ENCODE measurements at regions not wholly inside any gene's neighbourhood (a gene's known extent, or its start where the extent isn't known, plus 50 kb on each side); places are given as distances from the start of the nearest gene placed in this dataset.

DNA sequence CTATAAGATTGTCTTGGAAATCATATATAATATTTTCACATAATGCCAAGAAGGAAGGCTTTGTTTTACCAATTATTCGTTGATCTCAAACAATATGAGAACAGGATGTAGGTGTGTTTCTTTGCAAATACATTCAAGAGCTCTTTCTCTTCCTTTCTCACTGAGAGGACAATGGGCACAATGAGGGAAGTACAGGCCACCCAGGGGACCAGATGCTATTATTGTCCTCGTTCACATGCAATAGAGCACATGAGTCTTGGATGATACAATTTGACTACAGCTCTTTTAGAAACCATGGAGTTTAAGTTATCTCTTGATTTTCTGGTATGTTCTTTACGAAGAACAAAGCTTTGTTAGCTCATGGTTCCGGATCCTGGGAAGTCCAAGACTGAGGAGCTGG lies 323.7 kb upstream of the KLF6 start:
- DNase-seq (ENCODE audit: low read depth): no peak

GRCh38 chr10:4107285-4107851 lies 322.4 kb upstream of the KLF6 start:
- no peak for DNase-seq (ENCODE audit: low read depth)

GRCh38 chr10:4103603-4104002 lies 318.6 kb upstream of the KLF6 start:
- no peak for DNase-seq (ENCODE audit: low read depth)

DNA sequence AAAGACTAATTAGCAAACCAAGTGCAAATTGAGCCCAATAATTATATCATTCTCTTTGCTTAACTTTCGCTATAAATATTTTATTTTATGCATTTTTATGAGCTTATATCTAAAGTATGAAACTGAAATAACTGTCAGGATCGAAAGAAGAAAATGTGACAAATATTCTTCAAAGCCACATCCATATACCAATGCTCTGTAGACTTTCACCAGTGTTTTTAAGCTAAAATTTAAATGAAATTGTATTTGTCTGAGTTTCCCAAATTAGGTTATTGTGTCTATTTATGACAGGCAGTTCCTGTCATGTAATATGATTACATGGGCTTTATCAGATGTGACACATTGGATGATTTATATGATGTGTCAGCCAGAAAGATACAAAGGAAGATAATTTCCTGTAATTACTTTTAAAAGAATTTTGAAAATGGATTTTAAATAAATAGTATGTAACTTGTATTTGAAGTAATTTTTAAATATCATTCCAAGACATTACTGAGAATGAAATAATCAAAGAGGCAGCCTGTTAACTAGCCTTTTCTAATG lies 317.9 kb upstream of the KLF6 start:
- no peak for DNase-seq (ENCODE audit: low read depth)

DNA sequence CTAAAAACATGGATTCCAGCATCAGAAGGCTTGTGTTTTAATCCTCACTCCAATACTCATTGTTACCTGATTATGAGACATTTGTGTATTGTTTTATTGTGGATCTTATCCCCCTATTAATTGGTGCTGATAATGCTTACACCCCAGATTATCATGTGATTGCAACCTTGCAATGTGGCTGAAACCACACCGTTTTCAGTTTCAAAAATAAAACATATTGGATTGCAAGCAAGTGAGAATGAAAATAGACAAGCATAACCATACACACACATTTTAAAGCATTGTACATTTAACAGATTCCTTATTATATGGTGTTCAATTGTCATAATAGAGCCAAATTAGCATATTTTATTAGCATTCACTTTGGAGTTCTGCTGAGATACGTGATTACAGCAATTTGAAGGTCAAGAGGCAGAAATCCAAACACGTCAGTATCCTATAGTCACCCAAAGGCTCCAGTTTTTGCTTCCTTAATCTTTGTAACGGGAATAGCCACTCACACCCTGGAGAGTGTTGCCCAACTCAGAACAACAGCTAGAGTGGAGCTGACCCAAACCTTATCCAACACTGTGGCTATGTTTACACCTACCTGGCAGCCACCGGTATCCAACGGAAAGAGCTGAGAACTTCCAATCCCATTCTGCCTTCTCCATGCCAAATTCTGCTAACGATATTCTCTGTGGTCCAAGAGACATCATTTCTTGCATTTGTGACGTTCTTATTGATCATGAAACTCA lies 317.1 kb upstream of the KLF6 start:
- no peak for DNase-seq (ENCODE audit: low read depth)

DNA sequence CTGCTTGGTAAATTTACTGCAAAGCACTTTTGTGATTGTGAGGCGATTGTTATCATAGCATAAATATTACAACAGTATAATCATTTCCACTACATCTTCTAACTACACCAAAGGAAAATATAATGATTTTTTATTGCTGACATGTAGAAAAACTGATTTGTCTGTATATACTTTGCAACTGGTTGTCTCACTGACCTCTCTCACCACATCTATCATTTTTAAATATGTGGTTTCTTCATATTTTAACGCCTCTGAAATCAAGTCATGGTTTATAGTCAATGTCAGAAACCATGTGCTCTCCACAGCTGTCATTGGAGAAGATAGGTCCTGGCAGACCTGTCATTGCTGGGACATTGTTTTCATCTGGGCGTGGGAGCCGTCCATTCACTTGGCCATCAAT lies 315.4 kb upstream of the KLF6 start:
- DNase-seq (ENCODE audit: low read depth): no peak

DNA sequence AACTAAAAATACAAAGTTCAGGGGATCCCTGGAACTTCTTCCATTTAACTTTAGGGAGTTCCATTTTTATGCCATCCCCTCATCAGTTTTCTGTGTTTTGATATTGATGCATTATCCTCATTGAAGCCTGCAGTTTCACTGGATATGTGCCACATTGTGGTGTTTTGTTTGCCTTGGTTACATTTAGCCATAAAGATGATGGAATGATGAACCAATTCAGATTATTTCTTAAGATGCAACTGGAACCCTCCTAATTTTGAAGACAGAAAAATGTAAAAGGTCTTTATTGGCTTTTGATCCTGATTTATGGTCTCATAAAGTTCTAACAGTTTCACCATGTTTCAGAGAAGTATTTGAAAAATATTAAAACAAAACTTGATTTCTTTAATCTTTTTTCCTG lies 314.2 kb upstream of the KLF6 start:
- DNase-seq (ENCODE audit: low read depth): no peak

GRCh38 chr10:4095166-4095917 lies 310.3 kb upstream of the KLF6 start:
- no peak for DNase-seq (ENCODE audit: low read depth)

GRCh38 chr10:4094751-4095150 lies 309.7 kb upstream of the KLF6 start:
- DNase-seq (ENCODE audit: low read depth): no peak

DNA sequence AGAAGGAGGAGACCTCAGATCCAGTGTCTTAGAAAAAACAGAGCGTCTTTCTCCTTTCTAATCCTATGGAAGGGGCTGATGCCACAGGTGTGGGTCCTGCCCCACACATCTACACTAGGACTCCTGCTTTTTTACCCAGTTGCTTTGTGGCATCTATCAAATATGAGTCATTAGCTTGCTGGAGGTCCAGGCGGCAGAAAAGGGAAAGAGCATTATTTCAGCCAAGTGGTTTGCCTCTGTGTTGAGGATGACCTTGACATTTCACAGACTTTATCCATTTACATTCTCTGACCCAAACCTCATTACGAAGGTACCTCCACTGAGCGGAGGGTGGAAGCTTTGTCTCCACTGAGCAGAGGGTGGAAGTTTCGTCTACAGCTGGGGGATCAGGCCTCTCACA lies 308.4 kb upstream of the KLF6 start:
- no peak for DNase-seq (ENCODE audit: low read depth)

DNA sequence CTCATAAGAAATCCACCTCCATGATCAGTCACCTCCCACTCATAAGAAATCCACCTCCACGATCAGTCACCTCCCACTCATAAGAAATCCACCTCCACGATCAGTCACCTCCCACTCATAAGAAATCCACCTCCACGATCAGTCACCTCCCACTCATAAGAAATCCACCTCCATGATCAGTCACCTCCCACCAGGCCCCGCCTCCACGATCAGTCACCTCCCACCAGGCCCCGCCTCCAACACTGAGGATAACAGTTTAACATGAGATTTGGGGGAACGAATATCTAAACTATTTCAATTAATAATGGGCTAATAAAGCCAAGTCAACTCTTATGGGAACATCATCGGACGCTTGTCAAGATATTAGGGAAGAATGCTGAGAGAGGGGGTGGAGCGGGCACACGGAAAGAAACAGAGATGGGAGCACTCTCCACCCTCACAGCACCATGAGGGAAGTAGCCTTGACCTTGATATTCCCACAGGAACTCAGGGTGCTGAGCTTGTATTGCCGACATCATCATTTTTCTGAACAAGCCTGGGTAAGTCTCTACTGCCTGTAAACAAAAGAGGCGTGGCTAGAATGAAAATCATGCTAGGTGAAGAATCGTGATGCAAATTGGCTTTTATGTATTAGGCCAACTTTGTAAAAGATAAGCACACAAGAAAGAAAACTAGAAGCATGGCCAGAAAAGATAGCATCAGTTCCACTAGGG lies 303.5 kb upstream of the KLF6 start:
- no peak for DNase-seq (ENCODE audit: low read depth)

DNA sequence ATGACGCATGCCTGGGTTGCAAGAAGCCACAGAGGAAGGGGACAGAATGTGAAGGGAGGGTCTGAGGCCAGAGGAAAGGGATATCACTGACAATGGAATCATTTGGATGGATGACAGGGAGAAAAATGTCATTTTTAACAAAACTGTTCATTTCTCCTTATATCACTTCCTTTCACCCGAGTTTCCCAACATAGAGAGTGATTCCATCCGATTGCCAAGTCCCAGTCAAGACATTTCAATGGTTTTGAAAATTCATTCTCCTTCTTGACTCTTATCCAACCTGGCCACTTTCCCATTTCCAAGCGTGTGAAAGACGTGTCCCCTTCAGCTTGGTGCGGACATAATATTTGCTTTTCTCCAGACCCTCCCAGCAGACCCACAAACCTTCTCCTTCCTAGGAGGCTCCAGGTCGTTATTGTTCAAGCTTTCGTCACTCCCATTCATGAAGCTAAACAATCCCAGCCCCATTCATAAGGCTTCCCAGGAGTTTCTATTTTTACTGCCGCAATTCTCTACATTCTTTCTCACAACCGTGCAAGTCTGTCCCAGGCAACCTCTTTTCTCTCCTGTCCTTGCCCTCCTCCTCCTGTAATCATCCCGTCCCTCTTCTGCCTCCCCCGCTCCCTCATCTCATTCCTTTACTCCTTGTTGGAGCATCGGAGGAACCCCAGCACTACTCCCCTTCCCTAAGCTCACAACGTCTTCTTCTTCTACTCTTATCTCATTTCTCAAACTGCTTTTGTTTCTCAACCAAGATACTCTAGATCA lies 301.3 kb upstream of the KLF6 start:
- no peak for DNase-seq (ENCODE audit: low read depth)

DNA sequence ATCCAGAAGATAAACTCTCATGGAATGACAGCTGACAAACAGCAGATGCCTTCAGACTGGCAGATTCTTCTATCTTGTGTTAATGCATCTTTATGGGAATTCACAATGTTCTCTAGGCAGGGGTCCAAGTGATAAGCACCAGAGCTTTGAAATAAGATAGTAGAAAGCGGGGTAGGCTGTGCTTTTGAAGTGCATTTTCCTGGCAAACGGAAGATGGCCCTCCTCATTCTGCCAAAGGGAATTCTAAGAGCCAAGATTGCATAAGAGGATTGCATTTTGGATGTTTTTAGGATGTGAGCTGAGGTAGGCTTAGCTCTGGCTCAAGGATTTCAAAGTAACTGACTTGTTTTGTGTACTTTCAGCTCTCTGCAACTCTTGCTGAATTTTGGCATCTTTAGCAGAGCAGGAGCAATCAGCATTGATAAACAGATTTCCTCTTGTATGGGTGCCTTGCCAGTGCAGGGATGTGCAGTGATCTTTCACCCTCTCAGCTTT lies 298.5 kb upstream of the KLF6 start:
- DNase-seq (ENCODE audit: low read depth): no peak

GRCh38 chr10:4082861-4083260 lies 297.9 kb upstream of the KLF6 start:
- no peak for DNase-seq (ENCODE audit: low read depth)

GRCh38 chr10:4081685-4082111 lies 296.7 kb upstream of the KLF6 start:
- DNase-seq (ENCODE audit: low read depth): no peak

- DNase-seq (ENCODE audit: low read depth): no peak
These were observed 295.3 kb upstream of the KLF6 start for GRCh38 chr10:4080225-4080805.

GRCh38 chr10:4079803-4080202 lies 294.8 kb upstream of the KLF6 start:
- DNase-seq (ENCODE audit: low read depth): no peak

DNA sequence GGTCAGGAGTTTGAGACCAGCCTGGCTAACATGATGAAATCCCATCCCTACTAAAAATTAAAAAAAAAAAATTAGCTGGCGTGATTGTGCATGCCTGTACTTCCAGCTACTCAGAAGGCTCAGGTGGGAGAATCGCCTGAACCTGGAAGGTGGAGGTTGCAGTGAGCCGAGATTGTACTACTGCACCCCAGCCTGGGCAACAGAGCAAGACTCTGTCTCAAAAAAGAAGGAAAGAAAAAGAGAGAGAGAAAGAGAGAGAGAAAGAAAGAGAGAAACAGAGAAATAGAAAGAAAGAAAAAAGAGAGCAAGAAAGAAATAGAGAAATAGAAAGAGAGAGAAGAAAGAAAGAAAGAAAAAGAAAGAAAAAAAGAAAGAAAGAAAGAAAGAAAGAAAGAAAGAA lies 292.8 kb upstream of the KLF6 start:
- DNase-seq (ENCODE audit: low read depth): no peak

GRCh38 chr10:4076983-4077382 lies 292.0 kb upstream of the KLF6 start:
- DNase-seq (ENCODE audit: low read depth): no peak

DNA sequence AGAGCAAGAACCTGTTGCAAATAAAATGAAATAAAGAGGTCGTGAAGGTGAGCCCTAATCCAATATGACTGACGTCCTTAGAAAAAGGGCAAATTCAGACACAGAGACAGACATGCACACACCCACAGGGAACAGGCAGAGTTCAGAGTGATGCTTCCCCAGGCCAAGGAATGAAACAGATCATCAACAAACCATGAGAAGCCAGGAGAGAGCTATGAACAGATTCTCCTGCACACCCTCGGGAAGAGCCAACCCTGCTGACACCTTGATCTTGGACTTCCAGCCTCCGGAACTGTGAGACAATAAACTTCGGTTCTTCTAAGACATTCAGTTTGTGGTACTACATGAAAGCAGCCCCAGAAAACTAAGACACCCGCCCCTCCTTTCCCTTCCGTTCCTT lies 290.4 kb upstream of the KLF6 start:
- no peak for DNase-seq (ENCODE audit: low read depth)

All from T-helper 22 cell (primary cell).